ENCODE measurements at regions not wholly inside any gene's neighbourhood (a gene's known extent, or its start where the extent isn't known, plus 50 kb on each side); places are given as distances from the start of the nearest gene placed in this dataset.

- H3K4me1 ChIP-seq (ENCODE audit: low read depth) = no peaks in the 10 kb centered on the region
- ATAC-seq = peak; percentile 14
- DNase-seq = no peak
- no peak for TF ChIP-seq CTCF (IDR thresholded peaks at IDR 0.05)
- H3K9me3 ChIP-seq = no peaks in the 10 kb centered on the region
- intact Hi-C loops (cut with DNase I, micrococcal nuclease) = no loop called here
- H3K36me3 ChIP-seq (ENCODE audit: low read depth) = no peaks in the 10 kb centered on the region
- no peak overlapping the region for H3K4me3 ChIP-seq
Observed at GRCh38 chr6:168215121-168215808, 104.3 kb downstream of the DACT2 start.

GRCh38 chr6:168214586-168215104 is 104.9 kb downstream of the DACT2 start:
- intact Hi-C loops (cut with DNase I, micrococcal nuclease) = no loop called here
- TF ChIP-seq CTCF (IDR thresholded peaks at IDR 0.05) = no peak
- Histone ChIP-seq H3K36me3 (ENCODE audit: low read depth) (no peaks in the 10 kb centered on the region), H3K9me3 (no peaks in the 10 kb centered on the region), H3K4me3 (no peak overlapping the region), H3K4me1 (ENCODE audit: low read depth) (no peaks in the 10 kb centered on the region)
- ATAC-seq (no peak), DNase-seq (no peak)

- DNase-seq = no peak
- intact Hi-C loops (cut with DNase I, micrococcal nuclease) = no loop called here
- no peak for ATAC-seq
- TF ChIP-seq CTCF (IDR thresholded peaks at IDR 0.05) = no peak
- H3K4me3 ChIP-seq = no peak overlapping the region
- no peaks in the 10 kb centered on the region for H3K4me1 ChIP-seq (ENCODE audit: low read depth)
- no peaks in the 10 kb centered on the region for H3K9me3 ChIP-seq
- no peaks in the 10 kb centered on the region for H3K36me3 ChIP-seq (ENCODE audit: low read depth)
Observed at GRCh38 chr6:168213121-168213524, 106.5 kb downstream of the DACT2 start.

- intact Hi-C loops (cut with DNase I, micrococcal nuclease) = no loop called here
- DNase-seq (no peak), ATAC-seq (no peak)
- Histone ChIP-seq H3K9me3 (no peaks in the 10 kb centered on the region), H3K36me3 (ENCODE audit: low read depth) (no peaks in the 10 kb centered on the region), H3K4me1 (ENCODE audit: low read depth) (no peaks in the 10 kb centered on the region), H3K4me3 (no peak overlapping the region)
- no peak for TF ChIP-seq CTCF (IDR thresholded peaks at IDR 0.05)
Observed at GRCh38 chr6:168212362-168212761, 107.2 kb downstream of the DACT2 start.

GRCh38 chr6:168211681-168212080 is 107.9 kb downstream of the DACT2 start:
- DNase-seq (no peak), ATAC-seq (no peak)
- Histone ChIP-seq H3K4me1 (ENCODE audit: low read depth) (no peaks in the 10 kb centered on the region), H3K9me3 (no peaks in the 10 kb centered on the region), H3K4me3 (no peak overlapping the region), H3K36me3 (ENCODE audit: low read depth) (no peaks in the 10 kb centered on the region)
- TF ChIP-seq CTCF (IDR thresholded peaks at IDR 0.05) = no peak
- intact Hi-C loops (cut with DNase I, micrococcal nuclease) = no loop called here
